ENCODE measurements at regions not wholly inside any gene's neighbourhood (a gene's known extent, or its start where the extent isn't known, plus 50 kb on each side); places are given as distances from the start of the nearest gene placed in this dataset.

- TF ChIP-seq HOXB13 (CRISPR knock-in tag; IDR thresholded peaks at IDR 0.05; ENCODE audit: low read depth), result no peak
- TF ChIP-seq MAFK (IDR thresholded peaks at IDR 0.05; ENCODE audit: partially characterized antibody), result no peak
Observed at GRCh38 chr5:3526551-3527185, 69.0 kb upstream of the IRX1 start.

Measured in A549 (cell line).